Endothelial cell of umbilical vein (primary cell): ENCODE measurements at regions not wholly inside any gene's neighbourhood (a gene's known extent, or its start where the extent isn't known, plus 50 kb on each side); places are given as distances from the start of the nearest gene placed in this dataset.

Source experiments
- CTCF ChIP-seq, 2 donors: IDR thresholded peaks; 1 replicate in 1 of 2; 2 replicates in 1 of 2; pipeline ENCODE4 v1.5.1; 2011; ENCODE audit warnings: low read length in 2 of 2, mild to moderate bottlenecking in 2 of 2, moderate library complexity in 2 of 2, control low read depth in 1 of 2, inconsistent platforms in 1 of 2, low read depth in 1 of 2; ENCODE audit not compliant: insufficient read depth in 1 of 2; ENCODE audit errors: extremely low read depth in 1 of 2
- FOS ChIP-seq: IDR thresholded peaks from 2 replicates; pipeline ENCODE4 v1.6.1; 2011; ENCODE audit warnings: mild to moderate bottlenecking, low read length, moderate library complexity, borderline replicate concordance; ENCODE audit not compliant: insufficient read depth
- MAX ChIP-seq: IDR thresholded peaks from 2 replicates; pipeline ENCODE4 v1.6.1; 2011; ENCODE audit not compliant: insufficient read depth, insufficient read length
- POLR2A ChIP-seq: IDR thresholded peaks from 2 replicates; pipeline ENCODE4 v1.6.1; 2012; ENCODE audit warnings: low read depth, mild to moderate bottlenecking, control low read depth, low read length
- POLR2AphosphoS5 ChIP-seq: IDR thresholded peaks from 2 replicates; pipeline ENCODE4 v1.6.1; 2012; ENCODE audit warnings: low read depth, mild to moderate bottlenecking, control low read depth, low read length, moderate library complexity; ENCODE audit not compliant: insufficient read depth

GRCh38 chr5:77924081-77924480 lies 147.9 kb upstream of the TBCA start:
- TF ChIP-seq POLR2AphosphoS5: no peak
- TF ChIP-seq MAX: no peak
- no peak for TF ChIP-seq CTCF (IDR thresholded peaks at IDR 0.05; ENCODE audit: extremely low read depth in 1 of 2, insufficient read depth in 1 of 2, low read depth in 1 of 2, low read length in 2 of 2)
- TF ChIP-seq FOS: no peak
- TF ChIP-seq POLR2A: no peak
